ENCODE measurements at regions not wholly inside any gene's neighbourhood (a gene's known extent, or its start where the extent isn't known, plus 50 kb on each side); places are given as distances from the start of the nearest gene placed in this dataset.
A peak's percentile ranks its signal among the peaks of the same experiment; 100 is the strongest.

DNA sequence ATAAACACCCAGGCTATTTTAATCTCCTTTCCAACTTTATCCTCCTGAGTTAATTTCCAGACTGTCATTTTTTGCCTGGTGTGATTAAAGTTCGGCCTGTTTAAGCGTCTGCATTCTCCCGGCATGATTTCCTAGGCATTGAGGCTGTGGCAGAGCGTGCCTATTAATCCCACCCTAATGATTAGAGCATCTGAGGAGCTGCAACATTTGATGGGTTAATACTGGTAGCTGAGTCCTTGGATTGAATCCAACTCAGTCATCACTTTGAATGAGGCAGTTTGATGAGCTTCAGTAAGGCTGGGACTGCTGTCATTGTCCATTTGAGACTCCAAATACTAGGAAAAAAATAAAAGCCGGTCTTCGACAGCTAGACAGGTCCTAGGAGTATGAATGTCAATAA is 882.5 kb downstream of the SLC4A3 start:
- Histone ChIP-seq H3K36me3 (ENCODE audit: low read depth) (no peaks in the 10 kb centered on the region), H3K27ac (no peak overlapping the region), H4K20me1 (ENCODE audit: insufficient read depth) (no peaks in the 10 kb centered on the region), H3F3A (ENCODE audit: insufficient read depth) (peaks cover 49% of the 10 kb centered on the region), H3K79me2 (ENCODE audit: insufficient read depth) (no peaks in the 10 kb centered on the region), H3K27me3 (replicated peaks; ENCODE audit: insufficient read depth) (no peaks in the 10 kb centered on the region), H3K4me3 (no peak overlapping the region), H2AFZ (no peak overlapping the region), H3K9ac (no peak overlapping the region), H3K4me1 (ENCODE audit: insufficient read depth) (peaks cover 69% of the 10 kb centered on the region), H3K4me2 (ENCODE audit: unreplicated experiment) (no peak overlapping the region), H3K9me2 (ENCODE audit: insufficient read depth) (no peaks in the 10 kb centered on the region), H3K9me3 (ENCODE audit: low read depth) (no peaks in the 10 kb centered on the region)
- no peak for DNase-seq
- TF ChIP-seq EZH2phosphoT487 (IDR thresholded peaks at IDR 0.05; ENCODE audit: insufficient read depth, low read depth): no peak
- TF ChIP-seq EZH2 (IDR thresholded peaks at IDR 0.05; ENCODE audit: insufficient read depth, poor library complexity, severe bottlenecking): no peak
- in situ Hi-C loops (cut with MboI): no loop called here
- 76 to 86% methylated on average over 6 of the region's 6 CpGs for WGBS, 2 experiments (ENCODE audit: low coverage in 1 of 2, low lambda C conversion rate in 2 of 2, missing lambda C conversion rate in 2 of 2)

DNA sequence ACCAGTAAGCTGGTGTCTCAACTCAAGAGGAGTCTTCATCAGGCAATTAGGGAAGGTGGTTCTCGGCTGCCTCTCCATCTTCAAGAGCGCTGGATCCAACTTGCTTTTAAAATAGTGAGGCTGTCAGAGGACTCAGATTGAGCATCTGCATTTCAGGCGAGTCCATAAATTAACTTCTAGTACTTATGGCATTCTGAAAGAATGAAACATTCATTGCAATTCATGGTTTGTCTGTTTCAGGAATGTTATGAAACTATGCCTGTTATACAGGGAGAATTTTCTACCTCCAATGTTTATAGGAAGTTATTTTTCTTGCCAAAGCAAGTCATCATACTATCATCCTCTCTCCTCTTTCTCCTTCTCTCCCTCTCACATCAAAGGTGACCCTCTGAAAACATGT is 883.2 kb downstream of the SLC4A3 start:
- Histone ChIP-seq H3K4me1 (ENCODE audit: insufficient read depth) (peaks cover 62% of the 10 kb centered on the region), H2AFZ (peak overlapping the region; percentile 30), H3K9ac (no peak overlapping the region), H3K9me3 (ENCODE audit: low read depth) (no peaks in the 10 kb centered on the region), H3K9me2 (ENCODE audit: insufficient read depth) (no peaks in the 10 kb centered on the region), H3K4me3 (no peak overlapping the region; the same call in 1 of the 2 replicates), H4K20me1 (ENCODE audit: insufficient read depth) (no peaks in the 10 kb centered on the region), H3K79me2 (ENCODE audit: insufficient read depth) (no peaks in the 10 kb centered on the region), H3K36me3 (ENCODE audit: low read depth) (no peaks in the 10 kb centered on the region), H3K4me2 (ENCODE audit: unreplicated experiment) (peak overlapping the region; percentile 3), H3K27me3 (replicated peaks; ENCODE audit: insufficient read depth) (no peaks in the 10 kb centered on the region), H3F3A (ENCODE audit: insufficient read depth) (peaks cover 44% of the 10 kb centered on the region), H3K27ac (0 out of 2 replicates have a peak overlapping the region, but pooled peaks have one; percentile 2)
- TF ChIP-seq EZH2phosphoT487 (IDR thresholded peaks at IDR 0.05; ENCODE audit: insufficient read depth, low read depth): no peak
- TF ChIP-seq EZH2 (IDR thresholded peaks at IDR 0.05; ENCODE audit: insufficient read depth, poor library complexity, severe bottlenecking): no peak
- 74 to 86% methylated on average over 3 of the region's 3 CpGs for WGBS, 2 experiments (ENCODE audit: low coverage in 1 of 2, low lambda C conversion rate in 2 of 2, missing lambda C conversion rate in 2 of 2)
- peak; percentile 27 for DNase-seq
- in situ Hi-C loops (cut with MboI): no loop called here

DNA sequence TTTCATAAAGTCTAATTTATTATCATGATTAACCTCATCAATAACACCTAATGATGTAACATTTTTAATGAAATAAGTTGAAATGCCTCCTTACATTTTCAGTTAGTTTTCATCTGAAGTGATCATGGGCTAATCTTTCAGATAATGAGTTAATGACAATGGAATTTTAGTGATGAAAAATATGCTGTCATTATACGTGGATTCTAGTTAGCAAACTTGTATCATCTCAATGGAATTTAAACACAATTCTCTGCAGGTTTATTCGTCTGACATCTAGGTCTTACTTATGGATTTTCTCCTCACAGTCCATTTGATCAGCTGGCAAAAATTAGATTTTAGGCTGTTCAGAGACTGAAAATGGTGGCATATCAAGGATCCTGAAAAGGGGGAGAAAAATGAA is 885.0 kb downstream of the SLC4A3 start:
- H3K27ac ChIP-seq: peak overlapping the region; percentile 39
- H2AFZ ChIP-seq: no peak overlapping the region

DNA sequence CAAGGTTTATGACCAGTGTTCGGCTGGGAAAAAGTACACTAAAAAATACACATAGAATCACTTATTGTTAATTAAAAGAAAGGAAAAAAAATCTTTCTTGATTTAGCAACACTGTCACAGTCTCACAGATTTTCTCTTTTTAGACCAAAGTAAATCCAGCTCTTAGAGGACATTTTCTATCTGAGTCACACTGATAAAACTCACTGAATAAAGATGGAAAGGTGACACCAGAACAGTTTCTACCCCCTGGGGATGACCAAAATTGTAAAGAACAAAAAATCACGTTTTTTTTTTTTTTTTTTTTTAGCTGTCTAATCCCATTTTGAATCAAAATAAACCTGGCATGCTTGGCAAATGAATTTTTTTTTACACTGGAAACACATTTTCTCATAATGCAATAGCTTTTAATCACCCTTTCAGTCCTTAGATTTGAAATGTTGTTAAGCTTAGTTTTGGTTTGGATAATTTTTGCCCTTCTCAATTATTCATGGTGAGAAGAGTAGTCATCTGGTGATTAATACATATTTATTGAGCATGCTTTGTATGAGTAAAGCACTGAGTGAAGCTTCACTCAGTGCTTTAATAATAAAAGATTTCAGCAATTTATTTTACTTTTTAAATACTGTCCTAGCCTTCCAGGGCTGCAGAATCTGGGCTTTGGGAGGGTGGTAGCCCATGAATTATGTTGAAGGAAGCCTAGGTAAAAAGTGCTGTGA is 886.3 kb downstream of the SLC4A3 start:
- no peaks in the 10 kb centered on the region for H4K20me1 ChIP-seq (ENCODE audit: insufficient read depth)
- in situ Hi-C loops (cut with MboI): no loop called here
- peak overlapping the region; percentile 39 for H3K27ac ChIP-seq
- WGBS, 2 experiments (ENCODE audit: low coverage in 1 of 2, low lambda C conversion rate in 2 of 2, missing lambda C conversion rate in 2 of 2): 29% methylated on average over 2 of the region's 2 CpGs
- H3K9me3 ChIP-seq (ENCODE audit: low read depth): no peaks in the 10 kb centered on the region
- peaks cover 55% of the 10 kb centered on the region for H3K4me1 ChIP-seq (ENCODE audit: insufficient read depth)
- H3K9ac ChIP-seq: no peak overlapping the region
- no peaks in the 10 kb centered on the region for H3K27me3 ChIP-seq (replicated peaks; ENCODE audit: insufficient read depth)
- H3K9me2 ChIP-seq (ENCODE audit: insufficient read depth): no peaks in the 10 kb centered on the region
- DNase-seq: peak; percentile 61
- H3F3A ChIP-seq (ENCODE audit: insufficient read depth): peaks cover 44% of the 10 kb centered on the region
- peak overlapping the region; percentile 23 for H3K4me2 ChIP-seq (ENCODE audit: unreplicated experiment)
- H3K79me2 ChIP-seq (ENCODE audit: insufficient read depth): no peaks in the 10 kb centered on the region
- H3K4me3 ChIP-seq: 0 out of 2 replicates have a peak overlapping the region, but pooled peaks have one; percentile 5
- TF ChIP-seq EZH2phosphoT487 (IDR thresholded peaks at IDR 0.05; ENCODE audit: insufficient read depth, low read depth): no peak
- no peak for TF ChIP-seq EZH2 (IDR thresholded peaks at IDR 0.05; ENCODE audit: insufficient read depth, poor library complexity, severe bottlenecking)
- H3K36me3 ChIP-seq (ENCODE audit: low read depth): no peaks in the 10 kb centered on the region
- peak overlapping the region; percentile 42 for H2AFZ ChIP-seq

More for the DNA sequence above, 885.0 kb downstream of the SLC4A3 start:
- peak overlapping the region; percentile 18; the same call in 1 of the 2 replicates for H3K4me3 ChIP-seq
- no peaks in the 10 kb centered on the region for H3K9me2 ChIP-seq (ENCODE audit: insufficient read depth)
- no peaks in the 10 kb centered on the region for H3K9me3 ChIP-seq (ENCODE audit: low read depth)
- peaks cover 55% of the 10 kb centered on the region for H3K4me1 ChIP-seq (ENCODE audit: insufficient read depth)
- in situ Hi-C loops (cut with MboI): no loop called here
- H3K27me3 ChIP-seq (replicated peaks; ENCODE audit: insufficient read depth): no peaks in the 10 kb centered on the region
- H3K36me3 ChIP-seq (ENCODE audit: low read depth): no peaks in the 10 kb centered on the region
- TF ChIP-seq EZH2phosphoT487 (IDR thresholded peaks at IDR 0.05; ENCODE audit: insufficient read depth, low read depth): no peak
- TF ChIP-seq EZH2 (IDR thresholded peaks at IDR 0.05; ENCODE audit: insufficient read depth, poor library complexity, severe bottlenecking): no peak
- peaks cover 44% of the 10 kb centered on the region for H3F3A ChIP-seq (ENCODE audit: insufficient read depth)
- no peaks in the 10 kb centered on the region for H3K79me2 ChIP-seq (ENCODE audit: insufficient read depth)
- WGBS, 2 experiments (ENCODE audit: low coverage in 1 of 2, low lambda C conversion rate in 2 of 2, missing lambda C conversion rate in 2 of 2): 0% methylated on average over 2 of the region's 2 CpGs
- peak; percentile 46 for DNase-seq
- no peak overlapping the region for H3K9ac ChIP-seq
- no peaks in the 10 kb centered on the region for H4K20me1 ChIP-seq (ENCODE audit: insufficient read depth)
- peak overlapping the region; percentile 60 for H3K4me2 ChIP-seq (ENCODE audit: unreplicated experiment)
